IMR-90 (cell line): ENCODE measurements at regions not wholly inside any gene's neighbourhood (a gene's known extent, or its start where the extent isn't known, plus 50 kb on each side); places are given as distances from the start of the nearest gene placed in this dataset.

ENCODE experiments used
- ATAC-seq: fragments of 200-7000 bp; cut with Tn5 transposase; 2 replicates; pipeline ENCODE4 v1.9.1; 2020; ENCODE audit warnings: low read depth, mild to moderate bottlenecking, moderate library complexity
- BruUV-seq: library from RNA; stranded (reverse); fragments of 400-500 nt; replicated peaks from 2 replicates; lab custom pipeline; 2021; lab: Mats Ljungman, UMichigan
- CTCF ChIA-PET: fragments of 300-600 bp; formaldehyde crosslinking; extraction: SDS; loops from one replicate; lab custom pipeline; 2021; ENCODE audit warnings: antibody characterized with exemption; lab: Yijun Ruan, JAX
- POLR2A ChIA-PET: fragments of 300-600 bp; sonication (Branson Sonifier 250); formaldehyde crosslinking; loops from one replicate; lab custom pipeline; 2022; ENCODE audit warnings: antibody characterized with exemption; ENCODE audit not compliant: unreplicated experiment; lab: Charles Lee
- DNase-seq: peaks from one replicate; pipeline ENCODE4 v3.0.0; 2013
- H2AFZ ChIP-seq: replicated peaks from 2 replicates; pipeline ENCODE3; 2013; ENCODE audit warnings: low read length, mild to moderate bottlenecking; ENCODE audit not compliant: poor library complexity
- H2AK5ac ChIP-seq: 2 replicates; pipeline ENCODE4 v1.6.1; 2013; ENCODE audit warnings: low read depth, low read length, inconsistent platforms
- H2AK9ac ChIP-seq: replicated peaks from 2 replicates; pipeline ENCODE3; 2013; ENCODE audit warnings: mild to moderate bottlenecking, low read depth, low read length, moderate library complexity; ENCODE audit not compliant: poor library complexity
- H2BK120ac ChIP-seq: 2 replicates; pipeline ENCODE4 v1.6.1; 2013; ENCODE audit warnings: low read depth, low read length, inconsistent platforms
- H2BK15ac ChIP-seq: 3 replicates; pipeline ENCODE4 v1.6.1; 2013; ENCODE audit warnings: low read depth, low read length, inconsistent platforms
- H2BK20ac ChIP-seq: 2 replicates; pipeline ENCODE4 v1.6.1; 2013; ENCODE audit warnings: low read depth, mild to moderate bottlenecking, inconsistent platforms, low read length, moderate library complexity
- H2BK5ac ChIP-seq: 2 replicates; pipeline ENCODE4 v1.6.1; 2013; ENCODE audit warnings: mild to moderate bottlenecking, low read depth, low read length, inconsistent platforms; ENCODE audit not compliant: poor library complexity, severe bottlenecking
- H3K14ac ChIP-seq: replicated peaks from 2 replicates; pipeline ENCODE4 v1.6.1; 2013; ENCODE audit warnings: low read depth, low read length, inconsistent platforms
- H3K18ac ChIP-seq: 2 replicates; pipeline ENCODE4 v1.6.1; 2013; ENCODE audit warnings: low read depth, low read length, control low read depth
- H3K23ac ChIP-seq: 2 replicates; pipeline ENCODE4 v1.6.1; 2013; ENCODE audit warnings: low read depth, low read length, inconsistent platforms
- H3K27ac ChIP-seq: 2 replicates; pipeline ENCODE4 v1.5.1; 2013; ENCODE audit warnings: mild to moderate bottlenecking, control low read depth, low read length; ENCODE audit not compliant: insufficient read depth
- H3K27me3 ChIP-seq: 2 replicates; pipeline ENCODE4 v1.6.1; 2013; ENCODE audit warnings: low read length; ENCODE audit not compliant: control insufficient read depth, insufficient read depth
- H3K36me3 ChIP-seq: 2 replicates; pipeline ENCODE4 v1.6.1; 2013; ENCODE audit warnings: low read length, mixed read lengths; ENCODE audit not compliant: control insufficient read depth, insufficient read depth
- H3K4ac ChIP-seq: 2 replicates; pipeline ENCODE4 v1.6.1; 2013; ENCODE audit warnings: low read depth, low read length, inconsistent platforms
- H3K4me1 ChIP-seq: 2 replicates; pipeline ENCODE4 v1.6.1; 2013; ENCODE audit warnings: low read length, mixed read lengths; ENCODE audit not compliant: control insufficient read depth, insufficient read depth
- H3K4me2 ChIP-seq: 2 replicates; pipeline ENCODE4 v1.6.1; 2013; ENCODE audit warnings: low read depth, mild to moderate bottlenecking, control low read depth, low read length, moderate library complexity
- H3K4me3 ChIP-seq: 2 replicates; pipeline ENCODE4 v1.5.1; 2013; ENCODE audit warnings: low read depth, mild to moderate bottlenecking, control low read depth, low read length, moderate library complexity; ENCODE audit not compliant: insufficient read depth
- H3K56ac ChIP-seq: 2 replicates; pipeline ENCODE4 v1.6.1; 2013; ENCODE audit warnings: low read length, inconsistent platforms; ENCODE audit not compliant: insufficient read depth; ENCODE audit errors: extremely low read depth
- H3K79me1 ChIP-seq, 2 experiments: 2 replicates each; pipeline ENCODE4 v1.6.1; 2013; ENCODE audit warnings: low read length in 2 of 2, inconsistent platforms in 1 of 2, low read depth in 1 of 2
- H3K9ac ChIP-seq: 2 replicates; pipeline ENCODE4 v1.6.1; 2013; ENCODE audit warnings: low read depth, low read length, control low read depth
- H3K9me1 ChIP-seq: 2 replicates; pipeline ENCODE4 v1.6.1; 2013; ENCODE audit warnings: low read length, inconsistent platforms; ENCODE audit not compliant: insufficient read depth
- H3K9me3 ChIP-seq: 2 replicates; pipeline ENCODE4 v1.6.1; 2013; ENCODE audit warnings: low read length; ENCODE audit not compliant: control insufficient read depth, insufficient read depth
- H4K20me1 ChIP-seq: 2 replicates; pipeline ENCODE4 v1.6.1; 2013; ENCODE audit warnings: low read length, inconsistent platforms; ENCODE audit not compliant: insufficient read depth
- H4K5ac ChIP-seq: 2 replicates; pipeline ENCODE4 v1.6.1; 2013; ENCODE audit warnings: mild to moderate bottlenecking, low read depth, low read length, control low read depth
- H4K8ac ChIP-seq, 2 experiments: 2 replicates each; pipeline ENCODE4 v1.6.1; 2013; ENCODE audit warnings: low read depth in 2 of 2, low read length in 2 of 2, control low read depth in 1 of 2, inconsistent platforms in 1 of 2
- H4K91ac ChIP-seq: 2 replicates; pipeline ENCODE4 v1.6.1; 2013; ENCODE audit warnings: low read depth, low read length, inconsistent platforms; ENCODE audit not compliant: insufficient read depth
- BHLHE40 ChIP-seq: fragments of 150-350 bp; IDR thresholded peaks from 2 replicates; pipeline ENCODE4 v1.6.1; 2016; ENCODE audit warnings: mild to moderate bottlenecking, low read depth, low read length
- CEBPB ChIP-seq: IDR thresholded peaks from 2 replicates; pipeline ENCODE4 v1.6.1; 2012; ENCODE audit warnings: low read depth, low read length, improper control_type of control experiment
- CHD1 ChIP-seq: IDR thresholded peaks from 2 replicates; pipeline ENCODE4 v1.6.1; 2012; ENCODE audit warnings: low read depth, low read length, improper control_type of control experiment
- FOS ChIP-seq: fragments of 150-350 bp; IDR thresholded peaks from 2 replicates; pipeline ENCODE4 v1.6.1; 2016; ENCODE audit warnings: low read depth, low read length
- MAFK ChIP-seq: IDR thresholded peaks from 2 replicates; pipeline ENCODE4 v1.6.1; 2012; ENCODE audit warnings: low read depth, low read length, improper control_type of control experiment
- MAZ ChIP-seq: IDR thresholded peaks from 2 replicates; pipeline ENCODE4 v1.6.1; 2012; ENCODE audit warnings: low read depth, mild to moderate bottlenecking, low read length, improper control_type of control experiment, moderate library complexity, borderline replicate concordance
- MXI1 ChIP-seq: IDR thresholded peaks from 2 replicates; pipeline ENCODE4 v1.6.1; 2012; ENCODE audit warnings: low read depth, mild to moderate bottlenecking, low read length, moderate library complexity, borderline replicate concordance
- NFE2L2 ChIP-seq: fragments of 150-350 bp; IDR thresholded peaks from 2 replicates; pipeline ENCODE4 v1.6.1; 2016; ENCODE audit warnings: low read depth, mild to moderate bottlenecking, low read length
- POLR2A ChIP-seq: IDR thresholded peaks from 2 replicates; pipeline ENCODE4 v1.6.1; 2012; ENCODE audit warnings: mild to moderate bottlenecking, low read depth, low read length
- RAD21 ChIP-seq: IDR thresholded peaks from 2 replicates; pipeline ENCODE4 v1.6.1; 2012; ENCODE audit warnings: low read length, improper control_type of control experiment
- RCOR1 ChIP-seq: IDR thresholded peaks from 2 replicates; pipeline ENCODE4 v1.6.1; 2012; ENCODE audit warnings: mild to moderate bottlenecking, low read length, improper control_type of control experiment; ENCODE audit not compliant: insufficient replicate concordance
- RFX5 ChIP-seq: IDR thresholded peaks from 2 replicates; pipeline ENCODE4 v1.8.0; 2012; ENCODE audit warnings: low read depth, mild to moderate bottlenecking, low read length, moderate library complexity
- SMC3 ChIP-seq: fragments of 150-350 bp; IDR thresholded peaks from 2 replicates; pipeline ENCODE4 v1.6.1; 2016; ENCODE audit warnings: low read depth, mild to moderate bottlenecking, antibody characterized with exemption, low read length, moderate library complexity
- WGBS, 2 experiments: methylation state at CpG; one replicate each; pipeline versions ENCODE4 v1.1.5 to v1.1.7; 2013; ENCODE audit warnings: missing lambda C conversion rate in 2 of 2; ENCODE audit not compliant: insufficient read length in 1 of 2; ENCODE audit errors: extremely low coverage in 2 of 2; 5-methylcytosine and 5-hydroxymethylcytosine counted together
- dilution Hi-C: fragments of 300-500 bp; cut with HindIII; formaldehyde crosslinking; loops from one replicate; pipeline ENCODE4 v1.14.3; 2018; ENCODE audit warnings: low sequenced_read_pairs; ENCODE audit not compliant: unreplicated experiment
- in situ Hi-C: fragments of 300-500 bp; cut with MboI; formaldehyde crosslinking; loops from 3 replicates; pipeline ENCODE4 v1.14.3; 2019; ENCODE audit warnings: low sequenced_read_pairs, inconsistent platforms, mixed read lengths
- intact Hi-C: fragments of 100-400 bp; cut with micrococcal nuclease; formaldehyde crosslinking; loops from 2 replicates; pipeline ENCODE4 v1.10.0; 2022
- TF ChIP-seq, protein P1 (sequence below): fragments of 150-350 bp; IDR thresholded peaks from 2 replicates; pipeline ENCODE4 v1.6.1; 2016; ENCODE audit warnings: low read depth, mild to moderate bottlenecking, low read length, moderate library complexity, borderline replicate concordance
- TF ChIP-seq, protein P2 (sequence below): conservative IDR thresholded peaks from 2 replicates; pipeline ENCODE4 v1.5.1; 2012; ENCODE audit warnings: mild to moderate bottlenecking, low read depth, low read length, improper control_type of control experiment
- TF ChIP-seq, protein P3 (sequence below): fragments of 150-350 bp; IDR thresholded peaks from 2 replicates; pipeline ENCODE4 v1.6.1; 2017; ENCODE audit warnings: mild to moderate bottlenecking, antibody characterized with exemption, low read length, low read depth

DNA sequence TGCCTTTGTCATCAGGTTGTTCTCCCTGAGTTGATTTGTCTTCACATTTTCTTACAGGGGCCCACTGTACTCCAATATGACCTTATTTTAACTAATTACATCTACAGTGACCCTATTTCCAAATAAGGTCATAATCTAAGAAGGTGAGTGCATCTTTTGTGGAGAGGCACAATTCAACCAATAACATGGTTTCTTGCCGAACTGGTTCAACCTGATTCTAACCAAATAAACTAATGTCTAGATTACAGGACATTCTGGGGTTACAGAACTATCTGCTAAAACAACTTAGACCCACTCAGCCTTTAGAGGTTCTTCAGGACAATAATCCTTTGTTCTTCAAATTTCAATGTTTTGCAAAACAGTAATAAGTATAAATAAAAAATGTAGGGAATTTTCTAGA, 496.5 kb upstream of the SOX11 start:
- Histone ChIP-seq H3K9me1 (no peaks in the 10 kb centered on the region), H4K5ac (no peak overlapping the region), H2AK9ac (no peak overlapping the region), H2BK15ac (no peak overlapping the region), H2AFZ (no peak overlapping the region), H3K4me2 (no peak overlapping the region), H3K79me1 (no peaks in the 10 kb centered on the region), H2BK20ac (no peak overlapping the region), H3K4me3 (no peak overlapping the region), H4K91ac (no peak overlapping the region), H2BK5ac (no peak overlapping the region), H2BK120ac (no peak overlapping the region), H2AK5ac (no peak overlapping the region), H3K14ac (no peak overlapping the region), H4K20me1 (no peaks in the 10 kb centered on the region), H3K27ac (no peak overlapping the region), H3K36me3 (no peaks in the 10 kb centered on the region), H3K56ac (no peak overlapping the region), H3K4me1 (no peaks in the 10 kb centered on the region), H3K9me3 (peaks cover 10% of the 10 kb centered on the region), H3K4ac (no peak overlapping the region), H3K18ac (no peak overlapping the region), H3K27me3 (no peaks in the 10 kb centered on the region), H3K9ac (no peak overlapping the region), H3K23ac (no peak overlapping the region), H4K8ac (no peak overlapping the region)
- ChIA-PET CTCF (no interaction called here), POLR2A (no interaction called here)
- in situ Hi-C loops = no loop called here
- intact Hi-C loops = no loop called here
- TF ChIP-seq CHD1 (no peak), CEBPB (no peak), RFX5 (no peak), BHLHE40 (no peak), RAD21 (no peak), POLR2A (no peak), MAZ (no peak), MXI1 (no peak), RCOR1 (no peak), SMC3 (no peak), MAFK (no peak), NFE2L2 (no peak), FOS (no peak)
- TF ChIP-seq, protein P1, sequence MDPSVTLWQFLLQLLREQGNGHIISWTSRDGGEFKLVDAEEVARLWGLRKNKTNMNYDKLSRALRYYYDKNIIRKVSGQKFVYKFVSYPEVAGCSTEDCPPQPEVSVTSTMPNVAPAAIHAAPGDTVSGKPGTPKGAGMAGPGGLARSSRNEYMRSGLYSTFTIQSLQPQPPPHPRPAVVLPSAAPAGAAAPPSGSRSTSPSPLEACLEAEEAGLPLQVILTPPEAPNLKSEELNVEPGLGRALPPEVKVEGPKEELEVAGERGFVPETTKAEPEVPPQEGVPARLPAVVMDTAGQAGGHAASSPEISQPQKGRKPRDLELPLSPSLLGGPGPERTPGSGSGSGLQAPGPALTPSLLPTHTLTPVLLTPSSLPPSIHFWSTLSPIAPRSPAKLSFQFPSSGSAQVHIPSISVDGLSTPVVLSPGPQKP = no peak
- TF ChIP-seq, protein P2, sequence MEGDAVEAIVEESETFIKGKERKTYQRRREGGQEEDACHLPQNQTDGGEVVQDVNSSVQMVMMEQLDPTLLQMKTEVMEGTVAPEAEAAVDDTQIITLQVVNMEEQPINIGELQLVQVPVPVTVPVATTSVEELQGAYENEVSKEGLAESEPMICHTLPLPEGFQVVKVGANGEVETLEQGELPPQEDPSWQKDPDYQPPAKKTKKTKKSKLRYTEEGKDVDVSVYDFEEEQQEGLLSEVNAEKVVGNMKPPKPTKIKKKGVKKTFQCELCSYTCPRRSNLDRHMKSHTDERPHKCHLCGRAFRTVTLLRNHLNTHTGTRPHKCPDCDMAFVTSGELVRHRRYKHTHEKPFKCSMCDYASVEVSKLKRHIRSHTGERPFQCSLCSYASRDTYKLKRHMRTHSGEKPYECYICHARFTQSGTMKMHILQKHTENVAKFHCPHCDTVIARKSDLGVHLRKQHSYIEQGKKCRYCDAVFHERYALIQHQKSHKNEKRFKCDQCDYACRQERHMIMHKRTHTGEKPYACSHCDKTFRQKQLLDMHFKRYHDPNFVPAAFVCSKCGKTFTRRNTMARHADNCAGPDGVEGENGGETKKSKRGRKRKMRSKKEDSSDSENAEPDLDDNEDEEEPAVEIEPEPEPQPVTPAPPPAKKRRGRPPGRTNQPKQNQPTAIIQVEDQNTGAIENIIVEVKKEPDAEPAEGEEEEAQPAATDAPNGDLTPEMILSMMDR = no peak
- TF ChIP-seq, protein P3, sequence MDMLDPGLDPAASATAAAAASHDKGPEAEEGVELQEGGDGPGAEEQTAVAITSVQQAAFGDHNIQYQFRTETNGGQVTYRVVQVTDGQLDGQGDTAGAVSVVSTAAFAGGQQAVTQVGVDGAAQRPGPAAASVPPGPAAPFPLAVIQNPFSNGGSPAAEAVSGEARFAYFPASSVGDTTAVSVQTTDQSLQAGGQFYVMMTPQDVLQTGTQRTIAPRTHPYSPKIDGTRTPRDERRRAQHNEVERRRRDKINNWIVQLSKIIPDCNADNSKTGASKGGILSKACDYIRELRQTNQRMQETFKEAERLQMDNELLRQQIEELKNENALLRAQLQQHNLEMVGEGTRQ = no peak
- no TSS peak for BruUV-seq
- WGBS, 2 experiments = no CpG with 5 or more reads among the region's 1 CpG
- ATAC-seq (no peak), DNase-seq (no peak)
- dilution Hi-C loops = no loop called here
